Keratinocyte (primary cell): ENCODE measurements at regions not wholly inside any gene's neighbourhood (a gene's known extent, or its start where the extent isn't known, plus 50 kb on each side); places are given as distances from the start of the nearest gene placed in this dataset.

Experiments used
- DNase-seq: peaks from one replicate; pipeline ENCODE4 v3.0.0-alpha.2; 2011; ENCODE audit warnings: low read depth, missing footprints, low spot score
- FAIRE-seq: peaks from 2 replicates; lab custom pipeline; 2011; peaks lifted over from hg19 to GRCh38; lab: Jason Lieb, UNC
- H2AFZ ChIP-seq: 2 replicates; pipeline ENCODE4 v1.6.0; 2012; ENCODE audit warnings: low read length, control low read depth, inconsistent platforms; ENCODE audit not compliant: control insufficient read depth
- H3K27ac ChIP-seq: 2 replicates; pipeline ENCODE4 v1.5.1; 2011; ENCODE audit warnings: low read length; ENCODE audit not compliant: control insufficient read depth, insufficient read depth
- H3K27me3 ChIP-seq: 3 replicates; pipeline ENCODE4 v1.6.0; 2011; ENCODE audit warnings: low read length; ENCODE audit not compliant: control insufficient read depth, insufficient read depth; ENCODE audit errors: extremely low read depth
- H3K36me3 ChIP-seq, 2 experiments: 2 replicates in 1 of 2; 3 replicates in 1 of 2; pipeline ENCODE4 v1.5.1; 2011; ENCODE audit warnings: low read length in 2 of 2, mild to moderate bottlenecking in 1 of 2; ENCODE audit not compliant: control insufficient read depth in 2 of 2, insufficient read depth in 2 of 2; ENCODE audit errors: extremely low read depth in 1 of 2
- H3K4me1 ChIP-seq: 3 replicates; pipeline ENCODE4 v1.5.1; 2011; ENCODE audit warnings: low read length; ENCODE audit not compliant: control insufficient read depth, insufficient read depth; ENCODE audit errors: extremely low read depth
- H3K4me2 ChIP-seq: 3 replicates; pipeline ENCODE4 v1.6.0; 2011; ENCODE audit warnings: low read depth, low read length; ENCODE audit not compliant: control insufficient read depth, insufficient read depth; ENCODE audit errors: extremely low read depth
- H3K4me3 ChIP-seq, 3 experiments: fragments of 200-600 bp in 1 of 3; sonication (generic) in 1 of 3; 2 replicates in 2 of 3; 3 replicates in 1 of 3; pipeline ENCODE4 v1.5.1; 2011 to 2016; ENCODE audit warnings: low read length in 3 of 3, mild to moderate bottlenecking in 3 of 3, control low read depth in 2 of 3, inconsistent platforms in 1 of 3, low read depth in 1 of 3, mixed read lengths in 1 of 3, mixed run types in 1 of 3, moderate library complexity in 1 of 3; ENCODE audit not compliant: control insufficient read depth in 2 of 3, insufficient read depth in 2 of 3; ENCODE audit errors: extremely low read depth in 1 of 3
- H3K79me2 ChIP-seq: 2 replicates; pipeline ENCODE4 v1.6.0; 2012; ENCODE audit warnings: low read length; ENCODE audit not compliant: control insufficient read depth, insufficient read depth
- H3K9ac ChIP-seq: 3 replicates; pipeline ENCODE4 v1.6.0; 2011; ENCODE audit warnings: low read length; ENCODE audit not compliant: control insufficient read depth, insufficient read depth; ENCODE audit errors: extremely low read depth
- H3K9me1 ChIP-seq: 3 replicates; pipeline ENCODE4 v1.6.0; 2011; ENCODE audit warnings: low read length; ENCODE audit not compliant: control insufficient read depth, insufficient read depth; ENCODE audit errors: extremely low read depth
- H3K9me3 ChIP-seq: 2 replicates; pipeline ENCODE4 v1.5.1; 2012; ENCODE audit warnings: low read depth, low read length; ENCODE audit not compliant: control insufficient read depth
- H4K20me1 ChIP-seq: 3 replicates; pipeline ENCODE4 v1.6.0; 2011; ENCODE audit warnings: low read length; ENCODE audit not compliant: control insufficient read depth, insufficient read depth; ENCODE audit errors: extremely low read depth
- CTCF ChIP-seq, 3 experiments: IDR thresholded peaks in 1 of 3; conservative IDR thresholded peaks in 1 of 3; optimal IDR thresholded peaks in 1 of 3; 2 replicates in 2 of 3; 3 replicates in 1 of 3; pipeline versions ENCODE3 to v1.5.1; 2011; ENCODE audit warnings: low read length in 3 of 3, mild to moderate bottlenecking in 3 of 3, moderate library complexity in 2 of 3, control low read depth in 1 of 3, inconsistent platforms in 1 of 3; ENCODE audit not compliant: insufficient read depth in 2 of 3; ENCODE audit errors: extremely low read depth in 1 of 3
- EZH2 ChIP-seq: IDR thresholded peaks from one replicate; pipeline ENCODE4 v1.6.1; 2012; ENCODE audit warnings: inconsistent platforms, mild to moderate bottlenecking, low read length, moderate library complexity
- dilution Hi-C: fragments of 300-500 bp; cut with MboI; formaldehyde crosslinking; loops from one replicate; pipeline ENCODE4 v1.7.0; 2020; ENCODE audit warnings: low sequenced_read_pairs; ENCODE audit not compliant: extremely low pct_ligation_motif_present

- Histone ChIP-seq H2AFZ (no peak overlapping the region), H3K9me1 (no peaks in the 10 kb centered on the region), H3K36me3 (no peaks in the 10 kb centered on the region), H3K4me3 (no peak overlapping the region), H3K27me3 (no peaks in the 10 kb centered on the region), H3K4me1 (no peaks in the 10 kb centered on the region), H3K9ac (no peak overlapping the region), H3K79me2 (no peaks in the 10 kb centered on the region), H4K20me1 (no peaks in the 10 kb centered on the region), H3K9me3 (no peaks in the 10 kb centered on the region), H3K27ac (no peak overlapping the region), H3K4me2 (no peak overlapping the region)
- DNase-seq: no peak
- no peak for FAIRE-seq
- TF ChIP-seq EZH2 (no peak), CTCF (optimal IDR thresholded peaks at IDR 0.05 in 1 of 3, IDR thresholded peaks at IDR 0.05 in 1 of 3, conservative IDR thresholded peaks at IDR 0.05 in 1 of 3; ENCODE audit: extremely low read depth in 1 of 3, insufficient read depth in 2 of 3, low read length in 3 of 3) (no peak)
- dilution Hi-C loops: no loop called here
Observed at GRCh38 chr4:45638641-45639040, 485.2 kb downstream of the GABRG1 start.

GRCh38 chr4:45636175-45636574, 487.7 kb downstream of the GABRG1 start:
- no peak overlapping the region for H2AFZ ChIP-seq
- no peak overlapping the region for H3K9ac ChIP-seq
- H3K9me3 ChIP-seq: no peaks in the 10 kb centered on the region
- no peaks in the 10 kb centered on the region for H3K79me2 ChIP-seq
- H3K27me3 ChIP-seq: no peaks in the 10 kb centered on the region
- no peak overlapping the region for H3K4me2 ChIP-seq
- H3K36me3 ChIP-seq: no peaks in the 10 kb centered on the region
- FAIRE-seq: no peak
- H3K4me3 ChIP-seq: no peak overlapping the region
- H3K4me1 ChIP-seq: no peaks in the 10 kb centered on the region
- dilution Hi-C loops: no loop called here
- DNase-seq: no peak
- no peak overlapping the region for H3K27ac ChIP-seq
- no peaks in the 10 kb centered on the region for H4K20me1 ChIP-seq
- H3K9me1 ChIP-seq: no peaks in the 10 kb centered on the region
- TF ChIP-seq CTCF (optimal IDR thresholded peaks at IDR 0.05 in 1 of 3, IDR thresholded peaks at IDR 0.05 in 1 of 3, conservative IDR thresholded peaks at IDR 0.05 in 1 of 3; ENCODE audit: extremely low read depth in 1 of 3, insufficient read depth in 2 of 3, low read length in 3 of 3): no peak
- TF ChIP-seq EZH2: no peak
